Stimulated activated memory B cell treated with anti-CD40 and anti-IgM and Interleukin-4, amounts not matched to agents 10 μg/mL and 1 μg/mL and 100 μg/mL, for 72 hours (primary cell): ENCODE measurements at regions not wholly inside any gene's neighbourhood (a gene's known extent, or its start where the extent isn't known, plus 50 kb on each side); places are given as distances from the start of the nearest gene placed in this dataset.
"Not testable (repeated sequence)": the region's sequence is repeated elsewhere in the genome, so short reads cannot be mapped to it uniquely, and the experiment has no call there.

Experiments used
- ATAC-seq: fragments of 150-1000 bp; cut with Tn5 transposase; 2 replicates; pipeline ENCODE4 v1.10.0; 2021
- H3K27ac Mint-ChIP-seq: one replicate; pipeline ENCODE4 v1.8.0; 2022; ENCODE audit warnings: mild to moderate bottlenecking, mixed read lengths
- H3K27me3 Mint-ChIP-seq: one replicate; pipeline ENCODE4 v1.8.0; 2022; ENCODE audit warnings: mixed read lengths
- H3K36me3 Mint-ChIP-seq: one replicate; pipeline ENCODE4 v1.8.0; 2022; ENCODE audit warnings: mixed read lengths
- H3K4me1 Mint-ChIP-seq: one replicate; pipeline ENCODE4 v1.8.0; 2022; ENCODE audit warnings: mixed read lengths
- H3K4me3 Mint-ChIP-seq: one replicate; pipeline ENCODE4 v1.8.0; 2022; ENCODE audit warnings: mild to moderate bottlenecking, moderate library complexity, mixed read lengths
- H3K9me3 Mint-ChIP-seq: one replicate; pipeline ENCODE4 v1.8.0; 2022; ENCODE audit warnings: mixed read lengths

- Mint-ChIP-seq H3K27ac (no peak overlapping the region), H3K4me1 (no peaks in the 10 kb centered on the region), H3K9me3 (peaks cover 2% of the 10 kb centered on the region), H3K27me3 (no peaks in the 10 kb centered on the region), H3K4me3 (no peak overlapping the region), H3K36me3 (no peaks in the 10 kb centered on the region)
- no peak for ATAC-seq
Measured at GRCh38 chr6:115203381-115203780, 857.3 kb downstream of the FRK start.

- Mint-ChIP-seq H3K36me3 (no peaks in the 10 kb centered on the region), H3K27me3 (no peaks in the 10 kb centered on the region), H3K4me3 (no peak overlapping the region), H3K4me1 (no peaks in the 10 kb centered on the region), H3K9me3 (no peaks in the 10 kb centered on the region), H3K27ac (no peak overlapping the region)
- ATAC-seq: no peak
Measured at GRCh38 chr6:115194981-115195638, 852.3 kb upstream of the HS3ST5 start.

GRCh38 chr6:115191989-115192388 lies 849.2 kb upstream of the HS3ST5 start:
- H3K27ac Mint-ChIP-seq: no peak overlapping the region
- H3K4me1 Mint-ChIP-seq: no peaks in the 10 kb centered on the region
- peaks cover 3% of the 10 kb centered on the region for H3K9me3 Mint-ChIP-seq
- H3K27me3 Mint-ChIP-seq: no peaks in the 10 kb centered on the region
- H3K36me3 Mint-ChIP-seq: no peaks in the 10 kb centered on the region
- ATAC-seq: no peak
- no peak overlapping the region for H3K4me3 Mint-ChIP-seq

GRCh38 chr6:115190534-115190933 lies 847.7 kb upstream of the HS3ST5 start:
- Mint-ChIP-seq H3K27me3 (no peaks in the 10 kb centered on the region), H3K36me3 (no peaks in the 10 kb centered on the region), H3K4me3 (no peak overlapping the region), H3K27ac (no peak overlapping the region), H3K9me3 (peaks cover 3% of the 10 kb centered on the region), H3K4me1 (no peaks in the 10 kb centered on the region)
- no peak for ATAC-seq

GRCh38 chr6:115175456-115175855 lies 832.6 kb upstream of the HS3ST5 start:
- not testable (repeated sequence) for H3K4me3 Mint-ChIP-seq, H3K4me1 Mint-ChIP-seq, ATAC-seq, H3K9me3 Mint-ChIP-seq, H3K27me3 Mint-ChIP-seq, H3K27ac Mint-ChIP-seq, H3K36me3 Mint-ChIP-seq

- H3K27ac Mint-ChIP-seq, H3K36me3 Mint-ChIP-seq, H3K4me3 Mint-ChIP-seq, ATAC-seq, H3K27me3 Mint-ChIP-seq, H3K4me1 Mint-ChIP-seq: not testable (repeated sequence)
- H3K9me3 Mint-ChIP-seq: peaks cover 12% of the 10 kb centered on the region
Measured at GRCh38 chr6:115165912-115166311, 823.1 kb upstream of the HS3ST5 start.

- Mint-ChIP-seq H3K9me3 (peaks cover 14% of the 10 kb centered on the region), H3K4me1 (no peaks in the 10 kb centered on the region), H3K27ac (no peak overlapping the region), H3K4me3 (no peak overlapping the region), H3K27me3 (no peaks in the 10 kb centered on the region), H3K36me3 (no peaks in the 10 kb centered on the region)
- no peak for ATAC-seq
Measured at GRCh38 chr6:115159733-115160132, 816.9 kb upstream of the HS3ST5 start.

GRCh38 chr6:115137910-115138309 lies 795.1 kb upstream of the HS3ST5 start:
- H3K4me1 Mint-ChIP-seq: no peaks in the 10 kb centered on the region
- H3K36me3 Mint-ChIP-seq: no peaks in the 10 kb centered on the region
- no peak overlapping the region for H3K4me3 Mint-ChIP-seq
- peak; percentile 53 for ATAC-seq
- no peaks in the 10 kb centered on the region for H3K27me3 Mint-ChIP-seq
- H3K9me3 Mint-ChIP-seq: no peaks in the 10 kb centered on the region
- no peak overlapping the region for H3K27ac Mint-ChIP-seq

GRCh38 chr6:115133790-115134189 lies 791.0 kb upstream of the HS3ST5 start:
- Mint-ChIP-seq H3K4me1 (no peaks in the 10 kb centered on the region), H3K27ac (no peak overlapping the region), H3K4me3 (no peak overlapping the region), H3K9me3 (peaks cover 6% of the 10 kb centered on the region), H3K27me3 (no peaks in the 10 kb centered on the region), H3K36me3 (no peaks in the 10 kb centered on the region)
- ATAC-seq: no peak

- Mint-ChIP-seq H3K27ac (no peak overlapping the region), H3K4me3 (no peak overlapping the region), H3K36me3 (no peaks in the 10 kb centered on the region), H3K9me3 (peaks cover 6% of the 10 kb centered on the region), H3K27me3 (no peaks in the 10 kb centered on the region), H3K4me1 (no peaks in the 10 kb centered on the region)
- ATAC-seq: no peak
Measured at GRCh38 chr6:115131709-115132490, 789.1 kb upstream of the HS3ST5 start.

- H3K4me1 Mint-ChIP-seq, H3K27me3 Mint-ChIP-seq, H3K4me3 Mint-ChIP-seq, ATAC-seq, H3K36me3 Mint-ChIP-seq, H3K9me3 Mint-ChIP-seq, H3K27ac Mint-ChIP-seq: not testable (repeated sequence)
Measured at GRCh38 chr6:115121513-115121912, 778.7 kb upstream of the HS3ST5 start.

GRCh38 chr6:115120391-115120790 lies 777.6 kb upstream of the HS3ST5 start:
- peaks cover 5% of the 10 kb centered on the region for H3K9me3 Mint-ChIP-seq

GRCh38 chr6:115091461-115091860 lies 748.6 kb upstream of the HS3ST5 start:
- Mint-ChIP-seq H3K36me3 (no peaks in the 10 kb centered on the region), H3K27ac (no peak overlapping the region), H3K9me3 (peaks cover 3% of the 10 kb centered on the region), H3K4me1 (no peaks in the 10 kb centered on the region), H3K4me3 (no peak overlapping the region), H3K27me3 (no peaks in the 10 kb centered on the region)
- ATAC-seq: no peak

More at GRCh38 chr6:115120391-115120790, 777.6 kb upstream of the HS3ST5 start:
- Mint-ChIP-seq H3K27ac (no peak overlapping the region), H3K36me3 (no peaks in the 10 kb centered on the region), H3K4me1 (no peaks in the 10 kb centered on the region), H3K27me3 (no peaks in the 10 kb centered on the region), H3K4me3 (no peak overlapping the region)
- no peak for ATAC-seq

GRCh38 chr6:115078555-115078954 lies 735.7 kb upstream of the HS3ST5 start:
- ATAC-seq: no peak
- H3K9me3 Mint-ChIP-seq: peaks cover 15% of the 10 kb centered on the region
- H3K27me3 Mint-ChIP-seq: no peaks in the 10 kb centered on the region
- no peak overlapping the region for H3K27ac Mint-ChIP-seq
- H3K4me1 Mint-ChIP-seq: no peaks in the 10 kb centered on the region
- H3K4me3 Mint-ChIP-seq: no peak overlapping the region
- H3K36me3 Mint-ChIP-seq: no peaks in the 10 kb centered on the region

GRCh38 chr6:115071962-115072361 lies 729.1 kb upstream of the HS3ST5 start:
- H3K27ac Mint-ChIP-seq: no peak overlapping the region
- no peak for ATAC-seq
- H3K4me1 Mint-ChIP-seq: no peaks in the 10 kb centered on the region
- no peaks in the 10 kb centered on the region for H3K36me3 Mint-ChIP-seq
- no peaks in the 10 kb centered on the region for H3K27me3 Mint-ChIP-seq
- no peak overlapping the region for H3K4me3 Mint-ChIP-seq
- peaks cover 7% of the 10 kb centered on the region for H3K9me3 Mint-ChIP-seq
